HEK293 (cell line): ENCODE measurements at regions not wholly inside any gene's neighbourhood (a gene's known extent, or its start where the extent isn't known, plus 50 kb on each side); places are given as distances from the start of the nearest gene placed in this dataset.

ENCODE experiments used
- CTCF ChIA-PET: fragments of 350-600 bp; formaldehyde crosslinking; extraction: SDS; loops from one replicate; lab custom pipeline; 2021; ENCODE audit warnings: antibody characterized with exemption; lab: Yijun Ruan, JAX
- POLR2A ChIA-PET: fragments of 300-600 bp; formaldehyde crosslinking; extraction: SDS; loops from one replicate; lab custom pipeline; 2020; ENCODE audit warnings: antibody characterized with exemption, inconsistent platforms; lab: Yijun Ruan, JAX
- H3K27ac ChIP-seq: fragments of 200-500 bp; sonication (Bioruptor generic); 2 replicates; pipeline ENCODE4 v1.5.1; 2014; ENCODE audit warnings: low read depth, low read length, control low read depth, inconsistent platforms; ENCODE audit errors: extremely low read depth
- H3K36me3 ChIP-seq, 2 experiments: fragments of 200-500 bp in 1 of 2; sonication (Bioruptor generic) in 1 of 2; 1 replicate in 1 of 2; 2 replicates in 1 of 2; pipeline ENCODE4 v1.5.1; 2014 to 2017; ENCODE audit warnings: inconsistent platforms in 2 of 2, low read length in 2 of 2; ENCODE audit not compliant: control insufficient read depth in 2 of 2, insufficient read depth in 1 of 2
- H3K4me1 ChIP-seq: fragments of 200-500 bp; sonication (Bioruptor generic); 2 replicates; pipeline ENCODE4 v1.5.1; 2014; ENCODE audit warnings: mild to moderate bottlenecking, low read length, inconsistent platforms; ENCODE audit not compliant: control insufficient read depth, insufficient read depth
- H3K4me3 ChIP-seq: 2 replicates; pipeline ENCODE4 v1.5.1; 2011; ENCODE audit warnings: low read depth, mild to moderate bottlenecking, control low read depth, low read length, moderate library complexity
- H3K9me3 ChIP-seq: fragments of 200-500 bp; sonication (Bioruptor generic); 2 replicates; pipeline ENCODE4 v1.5.1; 2014; ENCODE audit warnings: low read depth, low read length, inconsistent platforms; ENCODE audit not compliant: control insufficient read depth, insufficient read depth
- GLI2 ChIP-seq: fragments of 450-650 bp; formaldehyde crosslinking; IDR thresholded peaks from 2 replicates; pipeline ENCODE4; 2017; ENCODE audit warnings: missing biosample characterization, missing genetic modification characterization, low read depth, borderline replicate concordance
- GLIS1 ChIP-seq: fragments of 450-650 bp; formaldehyde crosslinking; IDR thresholded peaks from 2 replicates; pipeline ENCODE4 v1.5.1; 2016; ENCODE audit warnings: missing biosample characterization, missing genetic modification characterization
- KLF7 ChIP-seq: fragments of 450-650 bp; formaldehyde crosslinking; IDR thresholded peaks from 2 replicates; pipeline ENCODE4 v1.5.1; 2016; ENCODE audit warnings: missing biosample characterization, missing genetic modification characterization, borderline replicate concordance
- MYNN ChIP-seq: fragments of 450-650 bp; formaldehyde crosslinking; IDR thresholded peaks from 2 replicates; pipeline ENCODE4 v1.5.1; 2016; ENCODE audit warnings: missing biosample characterization, missing genetic modification characterization, borderline replicate concordance
- SP3 ChIP-seq: fragments of 450-650 bp; formaldehyde crosslinking; IDR thresholded peaks from 2 replicates; pipeline ENCODE4 v1.5.1; 2016; ENCODE audit warnings: missing biosample characterization, missing genetic modification characterization
- ZNF292 ChIP-seq: fragments of 450-650 bp; formaldehyde crosslinking; IDR thresholded peaks from 2 replicates; pipeline ENCODE4 v1.5.1; 2016; ENCODE audit warnings: low read depth, missing biosample characterization, missing genetic modification characterization, borderline replicate concordance
- ZNF335 ChIP-seq: fragments of 450-650 bp; formaldehyde crosslinking; conservative IDR thresholded peaks from 2 replicates; pipeline ENCODE4 v1.5.1; 2016; ENCODE audit warnings: missing biosample characterization, missing genetic modification characterization
- ZNF341 ChIP-seq: fragments of 450-650 bp; formaldehyde crosslinking; IDR thresholded peaks from 2 replicates; pipeline ENCODE4; 2016; ENCODE audit warnings: low read depth, missing biosample characterization, missing genetic modification characterization
- ZNF560 ChIP-seq: fragments of 450-650 bp; formaldehyde crosslinking; IDR thresholded peaks from 2 replicates; pipeline ENCODE4 v1.5.1; 2017; ENCODE audit warnings: missing biosample characterization, missing genetic modification characterization, borderline replicate concordance
- ZNF571 ChIP-seq: fragments of 450-650 bp; formaldehyde crosslinking; IDR thresholded peaks from 2 replicates; pipeline ENCODE4 v1.5.0; 2017; ENCODE audit warnings: missing biosample characterization, missing genetic modification characterization
- ZNF776 ChIP-seq: fragments of 450-650 bp; formaldehyde crosslinking; IDR thresholded peaks from 2 replicates; pipeline ENCODE4 v1.5.0; 2017; ENCODE audit warnings: missing biosample characterization, missing genetic modification characterization, borderline replicate concordance
- ZNF777 ChIP-seq: fragments of 450-650 bp; formaldehyde crosslinking; IDR thresholded peaks from 2 replicates; pipeline ENCODE4 v1.5.1; 2017; ENCODE audit warnings: missing biosample characterization, missing genetic modification characterization, borderline replicate concordance
- ZNF792 ChIP-seq: fragments of 450-650 bp; formaldehyde crosslinking; IDR thresholded peaks from 2 replicates; pipeline ENCODE4 v1.5.1; 2016; ENCODE audit warnings: missing biosample characterization, missing genetic modification characterization
- TF ChIP-seq, protein P1 (sequence below): fragments of 450-650 bp; formaldehyde crosslinking; IDR thresholded peaks from 2 replicates; pipeline ENCODE4 v1.5.1; 2016; ENCODE audit warnings: missing biosample characterization, missing genetic modification characterization
- TF ChIP-seq, protein P2 (sequence below): fragments of 450-650 bp; formaldehyde crosslinking; IDR thresholded peaks from 2 replicates; pipeline ENCODE4 v1.5.1; 2016; ENCODE audit warnings: missing biosample characterization, missing genetic modification characterization
- TF ChIP-seq, protein P3 (sequence below): fragments of 450-650 bp; formaldehyde crosslinking; IDR thresholded peaks from 2 replicates; pipeline ENCODE4 v1.5.1; 2016; ENCODE audit warnings: missing biosample characterization, missing genetic modification characterization, borderline replicate concordance
- TF ChIP-seq, protein P4 (sequence below): fragments of 450-650 bp; formaldehyde crosslinking; IDR thresholded peaks from 2 replicates; pipeline ENCODE4 v1.5.1; 2016; ENCODE audit warnings: missing biosample characterization, missing genetic modification characterization
- TF ChIP-seq, protein P5 (sequence below): fragments of 450-650 bp; formaldehyde crosslinking; conservative IDR thresholded peaks from 2 replicates; pipeline ENCODE4 v1.5.1; 2016; ENCODE audit warnings: low read depth, missing biosample characterization, missing genetic modification characterization

DNA sequence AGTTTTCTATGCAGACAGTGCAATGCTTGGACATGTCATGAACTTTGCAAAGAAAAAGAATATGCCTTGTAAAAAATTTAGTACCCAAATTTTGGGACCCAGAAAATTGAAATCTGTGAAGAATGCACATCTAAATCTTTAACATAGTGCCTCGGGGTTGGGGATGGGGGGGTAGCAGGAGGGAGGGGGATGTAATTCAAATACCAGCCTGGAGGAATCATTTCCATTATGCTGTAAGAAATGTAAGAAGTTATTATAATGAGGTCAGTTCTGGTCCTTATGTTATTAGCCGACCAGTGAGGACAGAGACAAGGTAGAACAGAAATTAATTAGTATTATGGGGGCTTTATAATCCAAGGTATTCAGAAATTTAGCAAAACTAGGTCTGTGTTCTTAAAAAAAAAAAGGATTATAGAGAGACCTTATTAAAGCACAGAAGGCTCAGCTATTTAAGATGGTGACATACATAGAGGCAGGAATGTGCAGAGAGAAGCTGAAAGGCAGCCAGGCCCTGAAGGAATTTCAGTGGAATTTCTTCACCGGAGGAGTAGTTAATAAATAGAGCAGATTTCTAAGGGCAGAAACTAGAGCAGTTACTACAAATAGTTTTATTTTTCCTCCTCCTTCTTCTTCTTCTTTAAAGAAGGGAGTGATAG, 89.0 kb upstream of the RBMS1 start:
- Histone ChIP-seq H3K36me3 (no peaks in the 10 kb centered on the region), H3K4me3 (no peak overlapping the region), H3K4me1 (peaks cover 3% of the 10 kb centered on the region; the same call in 1 of the 2 replicates), H3K9me3 (no peaks in the 10 kb centered on the region), H3K27ac (no peak overlapping the region)
- POLR2A ChIA-PET, result no interaction called here
- CTCF ChIA-PET, result interaction anchor here (0.5 to 0.8 kb wide), 4 partner anchors 9 to 458 kb away, joined by 3 to 8 read pairs (median 3); no protein-coding TSS in a partner anchor
- TF ChIP-seq ZNF792 (tag by site-specific recombination), result no peak
- no peak for TF ChIP-seq ZNF341 (tag by site-specific recombination)
- no peak for TF ChIP-seq ZNF292 (tag by site-specific recombination)
- TF ChIP-seq ZNF335 (tag by site-specific recombination), result no peak
- TF ChIP-seq, protein P1, sequence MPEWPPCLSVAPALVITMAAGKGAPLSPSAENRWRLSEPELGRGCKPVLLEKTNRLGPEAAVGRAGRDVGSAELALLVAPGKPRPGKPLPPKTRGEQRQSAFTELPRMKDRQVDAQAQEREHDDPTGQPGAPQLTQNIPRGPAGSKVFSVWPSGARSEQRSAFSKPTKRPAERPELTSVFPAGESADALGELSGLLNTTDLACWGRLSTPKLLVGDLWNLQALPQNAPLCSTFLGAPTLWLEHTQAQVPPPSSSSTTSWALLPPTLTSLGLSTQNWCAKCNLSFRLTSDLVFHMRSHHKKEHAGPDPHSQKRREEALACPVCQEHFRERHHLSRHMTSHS, result no peak
- no peak for TF ChIP-seq GLIS1 (tag by site-specific recombination)
- TF ChIP-seq, protein P2, sequence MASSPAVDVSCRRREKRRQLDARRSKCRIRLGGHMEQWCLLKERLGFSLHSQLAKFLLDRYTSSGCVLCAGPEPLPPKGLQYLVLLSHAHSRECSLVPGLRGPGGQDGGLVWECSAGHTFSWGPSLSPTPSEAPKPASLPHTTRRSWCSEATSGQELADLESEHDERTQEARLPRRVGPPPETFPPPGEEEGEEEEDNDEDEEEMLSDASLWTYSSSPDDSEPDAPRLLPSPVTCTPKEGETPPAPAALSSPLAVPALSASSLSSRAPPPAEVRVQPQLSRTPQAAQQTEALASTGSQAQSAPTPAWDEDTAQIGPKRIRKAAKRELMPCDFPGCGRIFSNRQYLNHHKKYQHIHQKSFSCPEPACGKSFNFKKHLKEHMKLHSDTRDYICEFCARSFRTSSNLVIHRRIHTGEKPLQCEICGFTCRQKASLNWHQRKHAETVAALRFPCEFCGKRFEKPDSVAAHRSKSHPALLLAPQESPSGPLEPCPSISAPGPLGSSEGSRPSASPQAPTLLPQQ, result no peak
- no peak for TF ChIP-seq ZNF571 (tag by site-specific recombination)
- TF ChIP-seq ZNF560 (tag by site-specific recombination), result no peak
- TF ChIP-seq, protein P3, sequence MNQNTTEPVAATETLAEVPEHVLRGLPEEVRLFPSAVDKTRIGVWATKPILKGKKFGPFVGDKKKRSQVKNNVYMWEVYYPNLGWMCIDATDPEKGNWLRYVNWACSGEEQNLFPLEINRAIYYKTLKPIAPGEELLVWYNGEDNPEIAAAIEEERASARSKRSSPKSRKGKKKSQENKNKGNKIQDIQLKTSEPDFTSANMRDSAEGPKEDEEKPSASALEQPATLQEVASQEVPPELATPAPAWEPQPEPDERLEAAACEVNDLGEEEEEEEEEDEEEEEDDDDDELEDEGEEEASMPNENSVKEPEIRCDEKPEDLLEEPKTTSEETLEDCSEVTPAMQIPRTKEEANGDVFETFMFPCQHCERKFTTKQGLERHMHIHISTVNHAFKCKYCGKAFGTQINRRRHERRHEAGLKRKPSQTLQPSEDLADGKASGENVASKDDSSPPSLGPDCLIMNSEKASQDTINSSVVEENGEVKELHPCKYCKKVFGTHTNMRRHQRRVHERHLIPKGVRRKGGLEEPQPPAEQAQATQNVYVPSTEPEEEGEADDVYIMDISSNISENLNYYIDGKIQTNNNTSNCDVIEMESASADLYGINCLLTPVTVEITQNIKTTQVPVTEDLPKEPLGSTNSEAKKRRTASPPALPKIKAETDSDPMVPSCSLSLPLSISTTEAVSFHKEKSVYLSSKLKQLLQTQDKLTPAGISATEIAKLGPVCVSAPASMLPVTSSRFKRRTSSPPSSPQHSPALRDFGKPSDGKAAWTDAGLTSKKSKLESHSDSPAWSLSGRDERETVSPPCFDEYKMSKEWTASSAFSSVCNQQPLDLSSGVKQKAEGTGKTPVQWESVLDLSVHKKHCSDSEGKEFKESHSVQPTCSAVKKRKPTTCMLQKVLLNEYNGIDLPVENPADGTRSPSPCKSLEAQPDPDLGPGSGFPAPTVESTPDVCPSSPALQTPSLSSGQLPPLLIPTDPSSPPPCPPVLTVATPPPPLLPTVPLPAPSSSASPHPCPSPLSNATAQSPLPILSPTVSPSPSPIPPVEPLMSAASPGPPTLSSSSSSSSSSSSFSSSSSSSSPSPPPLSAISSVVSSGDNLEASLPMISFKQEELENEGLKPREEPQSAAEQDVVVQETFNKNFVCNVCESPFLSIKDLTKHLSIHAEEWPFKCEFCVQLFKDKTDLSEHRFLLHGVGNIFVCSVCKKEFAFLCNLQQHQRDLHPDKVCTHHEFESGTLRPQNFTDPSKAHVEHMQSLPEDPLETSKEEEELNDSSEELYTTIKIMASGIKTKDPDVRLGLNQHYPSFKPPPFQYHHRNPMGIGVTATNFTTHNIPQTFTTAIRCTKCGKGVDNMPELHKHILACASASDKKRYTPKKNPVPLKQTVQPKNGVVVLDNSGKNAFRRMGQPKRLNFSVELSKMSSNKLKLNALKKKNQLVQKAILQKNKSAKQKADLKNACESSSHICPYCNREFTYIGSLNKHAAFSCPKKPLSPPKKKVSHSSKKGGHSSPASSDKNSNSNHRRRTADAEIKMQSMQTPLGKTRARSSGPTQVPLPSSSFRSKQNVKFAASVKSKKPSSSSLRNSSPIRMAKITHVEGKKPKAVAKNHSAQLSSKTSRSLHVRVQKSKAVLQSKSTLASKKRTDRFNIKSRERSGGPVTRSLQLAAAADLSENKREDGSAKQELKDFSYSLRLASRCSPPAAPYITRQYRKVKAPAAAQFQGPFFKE, result no peak
- TF ChIP-seq, protein P4, sequence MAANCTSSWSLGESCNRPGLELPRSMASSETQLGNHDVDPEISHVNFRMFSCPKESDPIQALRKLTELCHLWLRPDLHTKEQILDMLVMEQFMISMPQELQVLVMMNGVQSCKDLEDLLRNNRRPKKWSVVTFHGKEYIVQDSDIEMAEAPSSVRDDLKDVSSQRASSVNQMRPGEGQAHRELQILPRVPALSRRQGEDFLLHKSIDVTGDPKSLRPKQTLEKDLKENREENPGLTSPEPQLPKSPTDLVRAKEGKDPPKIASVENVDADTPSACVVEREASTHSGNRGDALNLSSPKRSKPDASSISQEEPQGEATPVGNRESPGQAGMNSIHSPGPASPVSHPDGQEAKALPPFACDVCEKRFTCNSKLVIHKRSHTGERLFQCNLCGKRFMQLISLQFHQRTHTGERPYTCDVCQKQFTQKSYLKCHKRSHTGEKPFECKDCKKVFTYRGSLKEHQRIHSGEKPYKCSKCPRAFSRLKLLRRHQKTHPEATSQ (tag by site-specific recombination), result no peak
- TF ChIP-seq MYNN (tag by site-specific recombination), result no peak
- TF ChIP-seq GLI2 (tag by site-specific recombination), result no peak
- no peak for TF ChIP-seq SP3 (tag by site-specific recombination)
- no peak for TF ChIP-seq KLF7
- TF ChIP-seq, protein P5, sequence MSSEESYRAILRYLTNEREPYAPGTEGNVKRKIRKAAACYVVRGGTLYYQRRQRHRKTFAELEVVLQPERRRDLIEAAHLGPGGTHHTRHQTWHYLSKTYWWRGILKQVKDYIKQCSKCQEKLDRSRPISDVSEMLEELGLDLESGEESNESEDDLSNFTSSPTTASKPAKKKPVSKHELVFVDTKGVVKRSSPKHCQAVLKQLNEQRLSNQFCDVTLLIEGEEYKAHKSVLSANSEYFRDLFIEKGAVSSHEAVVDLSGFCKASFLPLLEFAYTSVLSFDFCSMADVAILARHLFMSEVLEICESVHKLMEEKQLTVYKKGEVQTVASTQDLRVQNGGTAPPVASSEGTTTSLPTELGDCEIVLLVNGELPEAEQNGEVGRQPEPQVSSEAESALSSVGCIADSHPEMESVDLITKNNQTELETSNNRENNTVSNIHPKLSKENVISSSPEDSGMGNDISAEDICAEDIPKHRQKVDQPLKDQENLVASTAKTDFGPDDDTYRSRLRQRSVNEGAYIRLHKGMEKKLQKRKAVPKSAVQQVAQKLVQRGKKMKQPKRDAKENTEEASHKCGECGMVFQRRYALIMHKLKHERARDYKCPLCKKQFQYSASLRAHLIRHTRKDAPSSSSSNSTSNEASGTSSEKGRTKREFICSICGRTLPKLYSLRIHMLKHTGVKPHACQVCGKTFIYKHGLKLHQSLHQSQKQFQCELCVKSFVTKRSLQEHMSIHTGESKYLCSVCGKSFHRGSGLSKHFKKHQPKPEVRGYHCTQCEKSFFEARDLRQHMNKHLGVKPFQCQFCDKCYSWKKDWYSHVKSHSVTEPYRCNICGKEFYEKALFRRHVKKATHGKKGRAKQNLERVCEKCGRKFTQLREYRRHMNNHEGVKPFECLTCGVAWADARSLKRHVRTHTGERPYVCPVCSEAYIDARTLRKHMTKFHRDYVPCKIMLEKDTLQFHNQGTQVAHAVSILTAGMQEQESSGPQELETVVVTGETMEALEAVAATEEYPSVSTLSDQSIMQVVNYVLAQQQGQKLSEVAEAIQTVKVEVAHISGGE (tag by site-specific recombination), result no peak
- TF ChIP-seq ZNF776 (tag by site-specific recombination), result no peak
- TF ChIP-seq ZNF777 (tag by site-specific recombination), result no peak
